SK-N-MC (cell line): ENCODE measurements at regions not wholly inside any gene's neighbourhood (a gene's known extent, or its start where the extent isn't known, plus 50 kb on each side); places are given as distances from the start of the nearest gene placed in this dataset.

Source experiments
- DNase-seq: peaks from one replicate; pipeline ENCODE4 v3.0.0-alpha.2; 2011; ENCODE audit warnings: low read depth, low spot score
- H3K27ac ChIP-seq: fragments of 200-600 bp; sonication (generic); 2 replicates; pipeline ENCODE4 v1.5.1; 2016; ENCODE audit warnings: mixed run types
- H3K36me3 ChIP-seq: fragments of 200-600 bp; sonication (generic); 2 replicates; pipeline ENCODE4 v1.6.1; 2017; ENCODE audit warnings: antibody characterized with exemption, low read length, mixed read lengths; ENCODE audit not compliant: insufficient read depth
- H3K4me3 ChIP-seq: fragments of 200-600 bp; sonication (generic); 2 replicates; pipeline ENCODE4 v1.5.1; 2016
- H3K9ac ChIP-seq: fragments of 200-600 bp; sonication (generic); 2 replicates; pipeline ENCODE4 v1.8.0; 2017; ENCODE audit warnings: mixed run types, mixed read lengths; ENCODE audit not compliant: insufficient read length
- H3K9me3 ChIP-seq: fragments of 200-600 bp; sonication (generic); 2 replicates; pipeline ENCODE4 v1.6.1; 2017; ENCODE audit warnings: low read depth, mild to moderate bottlenecking, antibody characterized with exemption, low read length, moderate library complexity, mixed read lengths
- EZH2 ChIP-seq: fragments of 200-600 bp; sonication (generic); IDR thresholded peaks from one replicate; pipeline ENCODE4 v1.6.1; 2017; ENCODE audit warnings: antibody characterized with exemption
- FOXP2 ChIP-seq: optimal IDR thresholded peaks from 2 replicates; pipeline ENCODE3; 2011; ENCODE audit warnings: mild to moderate bottlenecking, moderate library complexity; ENCODE audit not compliant: insufficient read depth; ENCODE audit errors: extremely low read length, control extremely low read depth
- POLR2AphosphoS5 ChIP-seq: IDR thresholded peaks from 2 replicates; pipeline ENCODE4 v1.6.1; 2012; ENCODE audit warnings: mild to moderate bottlenecking, low read depth, low read length, borderline replicate concordance

DNA sequence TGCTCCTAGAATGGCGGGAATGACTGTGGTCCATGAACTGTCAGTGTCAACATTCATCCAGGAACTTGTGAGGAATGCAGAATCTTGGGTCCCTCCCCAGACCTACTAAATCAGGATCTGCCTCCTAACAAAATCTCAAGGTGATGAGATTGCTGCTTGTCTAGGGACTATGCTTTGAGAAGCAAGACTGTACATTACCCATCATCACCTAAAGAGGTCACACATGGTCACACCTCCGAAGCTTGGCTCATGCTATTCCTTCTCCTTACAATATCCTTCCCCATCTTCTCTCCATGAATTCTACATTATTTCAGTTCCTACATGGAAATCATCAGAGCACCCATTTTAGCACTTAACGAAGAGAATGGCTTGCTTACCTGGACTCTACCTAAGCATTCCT, 102.3 kb upstream of the JARID2 start:
- Histone ChIP-seq H3K9ac (no peak overlapping the region), H3K36me3 (no peaks in the 10 kb centered on the region), H3K27ac (no peak overlapping the region), H3K9me3 (no peaks in the 10 kb centered on the region), H3K4me3 (no peak overlapping the region)
- TF ChIP-seq POLR2AphosphoS5 = no peak
- TF ChIP-seq FOXP2 = no peak
- TF ChIP-seq EZH2 = no peak
- no peak for DNase-seq

DNA sequence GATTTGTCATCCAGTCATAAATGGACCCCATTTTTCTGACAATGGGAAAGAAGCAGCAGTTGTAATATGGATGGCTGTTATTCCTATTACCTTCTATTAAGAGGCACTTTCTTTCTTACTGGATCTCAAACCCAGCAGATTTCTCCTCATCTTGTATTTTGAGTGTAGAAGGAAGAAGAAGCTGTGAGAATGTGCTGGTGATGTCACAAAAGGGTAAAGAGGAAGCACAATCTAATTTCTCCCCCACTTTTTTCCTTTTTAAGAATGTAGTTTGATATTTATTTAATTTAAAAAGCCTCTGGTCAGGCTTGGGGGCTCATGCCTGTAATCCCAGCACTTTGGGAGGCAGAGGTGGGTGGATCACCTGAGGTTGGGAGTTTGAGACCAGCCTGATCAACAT, 100.0 kb upstream of the JARID2 start:
- no peak for TF ChIP-seq FOXP2
- no peak for TF ChIP-seq EZH2
- TF ChIP-seq POLR2AphosphoS5 = no peak
- Histone ChIP-seq H3K4me3 (no peak overlapping the region), H3K27ac (no peak overlapping the region), H3K9ac (no peak overlapping the region), H3K36me3 (no peaks in the 10 kb centered on the region), H3K9me3 (no peaks in the 10 kb centered on the region)
- DNase-seq = no peak

DNA sequence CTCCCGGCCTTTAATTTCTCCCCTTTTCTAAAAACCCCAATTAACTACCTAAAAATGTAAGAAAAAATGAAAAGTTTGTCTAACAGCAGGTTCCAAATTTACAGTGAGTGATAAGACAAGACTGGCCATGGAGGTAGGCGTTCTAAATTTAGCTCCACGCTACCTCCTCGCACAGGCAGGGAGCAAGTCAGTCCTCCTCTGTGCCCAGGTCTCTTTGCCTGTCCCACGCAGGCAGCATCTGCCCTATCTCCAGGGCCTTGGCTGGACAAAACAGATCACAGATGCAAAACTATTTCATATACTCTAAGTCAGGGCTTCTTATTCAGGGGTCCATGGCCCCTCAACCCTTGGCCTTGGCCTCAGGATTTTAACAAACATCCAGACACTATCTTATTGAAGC, 98.0 kb upstream of the JARID2 start:
- no peaks in the 10 kb centered on the region for H3K9me3 ChIP-seq
- 0 out of 2 replicates have a peak overlapping the region, but pooled peaks have one; percentile 3 for H3K27ac ChIP-seq
- no peak for TF ChIP-seq FOXP2
- H3K9ac ChIP-seq = peak overlapping the region; percentile 0
- no peak for DNase-seq
- H3K4me3 ChIP-seq = no peak overlapping the region
- H3K36me3 ChIP-seq = no peaks in the 10 kb centered on the region

DNA sequence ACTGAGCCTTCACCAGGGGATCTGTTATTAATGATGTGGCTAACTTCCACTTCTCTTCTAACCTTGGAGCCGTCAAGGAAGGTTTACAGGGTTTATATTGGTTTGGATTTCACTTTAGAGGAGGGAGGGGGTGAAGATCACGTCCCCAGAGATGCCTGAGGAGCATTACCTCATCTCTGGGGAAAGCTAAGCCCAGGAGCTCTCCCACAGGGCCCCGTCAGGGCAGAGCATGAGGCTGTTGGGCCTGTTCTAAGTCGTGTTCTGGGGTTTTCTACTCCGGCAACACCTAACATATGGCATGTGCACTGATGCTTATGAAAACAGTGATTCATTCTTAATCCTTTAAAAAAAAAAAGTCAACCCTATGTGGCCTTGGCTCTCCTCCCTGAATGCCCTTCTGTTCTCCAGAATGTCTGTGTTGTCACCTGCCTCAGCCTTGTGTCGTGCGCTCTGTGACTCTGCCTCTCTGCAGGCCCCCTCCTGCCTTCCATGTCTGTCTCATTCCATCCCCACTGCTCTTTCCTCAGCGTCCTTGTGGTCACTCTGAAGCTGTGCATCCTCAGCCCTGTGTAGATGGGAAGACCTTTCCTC, 97.4 kb upstream of the JARID2 start:
- no peak overlapping the region for H3K4me3 ChIP-seq
- no peak for DNase-seq
- no peaks in the 10 kb centered on the region for H3K9me3 ChIP-seq
- H3K27ac ChIP-seq = 0 out of 2 replicates have a peak overlapping the region, but pooled peaks have one; percentile 3
- no peak for TF ChIP-seq POLR2AphosphoS5
- TF ChIP-seq EZH2 = no peak
- TF ChIP-seq FOXP2 = no peak
- H3K9ac ChIP-seq = peak overlapping the region; percentile 0
- H3K36me3 ChIP-seq = no peaks in the 10 kb centered on the region

DNA sequence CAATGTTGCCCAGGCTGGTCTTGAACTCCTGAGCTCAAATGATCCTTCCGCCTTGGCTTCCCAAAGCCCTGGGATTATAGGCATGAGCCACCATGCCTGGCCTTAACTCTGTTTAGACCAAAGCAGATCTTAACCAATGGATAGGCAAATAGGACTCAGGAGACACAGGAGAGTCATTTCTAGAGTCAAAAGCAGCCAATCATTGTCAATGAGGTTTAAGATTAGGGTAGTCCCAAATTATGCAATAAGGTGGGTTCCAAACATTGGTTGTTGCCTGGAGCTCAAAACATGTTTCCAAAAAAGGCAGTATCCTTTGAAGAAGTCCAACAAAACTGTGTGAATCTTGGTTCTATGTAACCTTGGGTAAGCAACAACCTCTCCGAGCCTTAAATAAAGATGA, 95.7 kb upstream of the JARID2 start:
- no peak overlapping the region for H3K9ac ChIP-seq
- DNase-seq = no peak
- no peaks in the 10 kb centered on the region for H3K36me3 ChIP-seq
- TF ChIP-seq FOXP2 (no peak), EZH2 (no peak), POLR2AphosphoS5 (no peak)
- no peak overlapping the region for H3K4me3 ChIP-seq
- H3K9me3 ChIP-seq = no peaks in the 10 kb centered on the region
- H3K27ac ChIP-seq = no peak overlapping the region

DNA sequence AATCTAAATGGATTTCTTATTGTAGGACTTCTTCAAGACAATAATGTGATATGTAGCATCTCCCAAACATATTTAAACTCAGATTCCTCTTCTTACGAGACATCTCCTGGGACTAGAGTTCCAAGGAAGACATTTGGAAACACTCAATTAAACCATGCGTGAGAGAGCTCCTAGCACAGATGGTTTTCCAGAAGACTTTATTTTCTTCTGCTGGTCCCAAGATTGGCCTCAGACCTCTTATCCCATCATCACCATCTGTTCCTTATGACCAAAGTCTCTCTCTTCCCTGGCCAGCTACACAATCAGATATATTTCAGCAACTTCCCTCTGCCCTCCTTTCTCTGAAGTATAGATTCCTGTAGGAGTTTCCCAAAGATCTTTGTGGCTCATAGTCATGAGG, 93.2 kb upstream of the JARID2 start:
- no peak overlapping the region for H3K9ac ChIP-seq
- no peak for DNase-seq
- TF ChIP-seq POLR2AphosphoS5 (no peak), FOXP2 (no peak), EZH2 (no peak)

DNA sequence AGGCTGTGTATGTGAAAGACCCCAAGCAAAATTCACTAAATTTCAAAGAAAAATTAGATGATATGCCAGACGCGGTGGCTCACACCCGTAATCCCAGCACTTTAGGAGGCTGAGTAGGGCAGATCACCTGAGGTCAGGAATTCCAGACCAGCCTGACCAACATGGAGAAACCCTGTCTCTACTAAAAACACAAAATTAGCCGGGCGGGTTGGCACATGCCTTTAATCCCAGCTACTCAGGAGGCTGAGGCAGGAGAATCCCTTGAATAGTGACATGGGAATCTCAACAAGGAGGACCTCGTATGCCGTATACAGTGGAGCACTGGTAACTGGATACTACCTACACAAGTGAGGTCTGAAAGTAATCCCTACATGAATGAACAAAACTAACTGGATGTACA, 92.7 kb upstream of the JARID2 start:
- Histone ChIP-seq H3K27ac (no peak overlapping the region), H3K9me3 (no peaks in the 10 kb centered on the region), H3K36me3 (no peaks in the 10 kb centered on the region), H3K9ac (no peak overlapping the region), H3K4me3 (no peak overlapping the region)
- no peak for DNase-seq
- TF ChIP-seq FOXP2 (no peak), POLR2AphosphoS5 (no peak), EZH2 (no peak)

More for the DNA sequence above, 93.2 kb upstream of the JARID2 start:
- Histone ChIP-seq H3K36me3 (no peaks in the 10 kb centered on the region), H3K9me3 (no peaks in the 10 kb centered on the region), H3K27ac (no peak overlapping the region), H3K4me3 (no peak overlapping the region)

DNA sequence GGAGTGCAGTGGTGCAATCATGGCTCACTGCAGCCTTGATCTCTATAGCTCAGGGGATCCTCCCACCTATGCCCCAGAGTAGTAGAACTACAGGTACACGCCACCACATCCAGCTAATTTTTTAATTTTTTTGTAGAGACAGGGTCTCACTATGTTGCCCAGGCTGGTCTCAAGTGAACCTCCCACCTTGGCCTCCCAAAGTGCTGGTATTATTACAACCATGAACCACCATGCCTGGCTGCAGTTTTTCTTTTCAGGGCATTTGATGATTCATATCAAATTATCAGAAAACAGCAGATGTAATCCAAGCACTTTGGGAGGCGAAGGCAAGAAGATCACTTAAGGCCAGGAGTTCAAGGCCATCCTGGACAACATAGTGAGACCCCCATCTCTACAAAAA, 88.4 kb upstream of the JARID2 start:
- Histone ChIP-seq H3K9me3 (no peaks in the 10 kb centered on the region), H3K9ac (no peak overlapping the region), H3K4me3 (no peak overlapping the region), H3K36me3 (no peaks in the 10 kb centered on the region), H3K27ac (no peak overlapping the region)
- no peak for DNase-seq
- no peak for TF ChIP-seq EZH2
- TF ChIP-seq FOXP2 = no peak
- TF ChIP-seq POLR2AphosphoS5 = no peak
